Fibroblast of mammary gland (primary cell): ENCODE measurements at regions not wholly inside any gene's neighbourhood (a gene's known extent, or its start where the extent isn't known, plus 50 kb on each side); places are given as distances from the start of the nearest gene placed in this dataset.

Experiments
- DNase-seq: peaks from one replicate; pipeline ENCODE4 v3.0.0-alpha.2; 2010; ENCODE audit warnings: low read depth
- H3K4me3 ChIP-seq: 2 replicates; pipeline ENCODE4 v1.5.1; 2011; ENCODE audit warnings: low read depth, mild to moderate bottlenecking, low read length, moderate library complexity; ENCODE audit not compliant: control insufficient read depth
- CTCF ChIP-seq: conservative IDR thresholded peaks from 2 replicates; pipeline ENCODE4 v1.5.1; 2011; ENCODE audit warnings: low read depth, low read length, inconsistent platforms; ENCODE audit not compliant: control insufficient read depth, insufficient read depth

- H3K4me3 ChIP-seq: no peak overlapping the region
- no peak for TF ChIP-seq CTCF
- DNase-seq: no peak
These were observed 95.9 kb upstream of the PPP2R5A start for GRCh38 chr1:212189352-212189738.

GRCh38 chr1:212190169-212190568 is 95.0 kb upstream of the PPP2R5A start:
- TF ChIP-seq CTCF: no peak
- DNase-seq: no peak
- H3K4me3 ChIP-seq: no peak overlapping the region

GRCh38 chr1:212192261-212192998 is 92.8 kb upstream of the PPP2R5A start:
- H3K4me3 ChIP-seq: no peak overlapping the region
- DNase-seq: no peak
- TF ChIP-seq CTCF: no peak

GRCh38 chr1:212196355-212196754 is 88.9 kb upstream of the PPP2R5A start:
- H3K4me3 ChIP-seq: no peak overlapping the region
- DNase-seq: no peak
- TF ChIP-seq CTCF: no peak

- DNase-seq: no peak
- TF ChIP-seq CTCF: no peak
- no peak overlapping the region for H3K4me3 ChIP-seq
These were observed 83.7 kb upstream of the PPP2R5A start for GRCh38 chr1:212201461-212201860.

GRCh38 chr1:212203630-212204029 is 81.6 kb upstream of the PPP2R5A start:
- no peak for DNase-seq
- no peak for TF ChIP-seq CTCF
- no peak overlapping the region for H3K4me3 ChIP-seq

- no peak for DNase-seq
- TF ChIP-seq CTCF: no peak
- H3K4me3 ChIP-seq: no peak overlapping the region
These were observed 80.2 kb upstream of the PPP2R5A start for GRCh38 chr1:212205006-212205405.
